A673 (cell line): ENCODE measurements at regions not wholly inside any gene's neighbourhood (a gene's known extent, or its start where the extent isn't known, plus 50 kb on each side); places are given as distances from the start of the nearest gene placed in this dataset.

Experiments used
- EZH2 ChIP-seq: fragments of 200-600 bp; sonication (generic); IDR thresholded peaks from 2 replicates; pipeline ENCODE4 v1.6.1; 2017; ENCODE audit warnings: borderline replicate concordance, low read depth, mild to moderate bottlenecking, mixed read lengths, antibody characterized with exemption, low read length; ENCODE audit not compliant: poor library complexity, severe bottlenecking
- TF ChIP-seq, protein P1 (sequence below): fragments of 300-800, 200-600 bp; sonication (generic); conservative IDR thresholded peaks from 2 replicates; pipeline ENCODE4 v1.5.1; 2017; ENCODE audit warnings: low read depth, mild to moderate bottlenecking, antibody characterized with exemption, low read length, moderate library complexity, mixed read lengths

DNA sequence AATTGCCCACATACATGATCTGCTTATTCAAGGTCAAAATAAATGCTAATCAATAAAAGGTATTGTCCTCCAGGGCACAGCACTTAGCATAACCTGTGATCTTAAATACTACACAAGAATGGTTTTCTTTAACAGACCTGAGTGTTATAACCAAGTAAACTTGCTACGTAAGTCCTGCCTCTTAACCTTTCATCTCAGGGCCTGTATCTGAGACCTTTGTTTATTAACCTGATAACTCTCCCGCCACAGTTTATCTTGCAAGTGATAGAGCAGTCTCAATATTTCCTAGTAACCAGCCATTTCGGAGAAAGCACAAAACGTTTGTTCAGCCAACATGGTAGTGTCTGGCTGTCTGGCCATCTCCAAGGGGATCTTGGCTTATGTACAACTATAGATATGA is 88.4 kb downstream of the DUSP6 start:
- TF ChIP-seq, protein P1, sequence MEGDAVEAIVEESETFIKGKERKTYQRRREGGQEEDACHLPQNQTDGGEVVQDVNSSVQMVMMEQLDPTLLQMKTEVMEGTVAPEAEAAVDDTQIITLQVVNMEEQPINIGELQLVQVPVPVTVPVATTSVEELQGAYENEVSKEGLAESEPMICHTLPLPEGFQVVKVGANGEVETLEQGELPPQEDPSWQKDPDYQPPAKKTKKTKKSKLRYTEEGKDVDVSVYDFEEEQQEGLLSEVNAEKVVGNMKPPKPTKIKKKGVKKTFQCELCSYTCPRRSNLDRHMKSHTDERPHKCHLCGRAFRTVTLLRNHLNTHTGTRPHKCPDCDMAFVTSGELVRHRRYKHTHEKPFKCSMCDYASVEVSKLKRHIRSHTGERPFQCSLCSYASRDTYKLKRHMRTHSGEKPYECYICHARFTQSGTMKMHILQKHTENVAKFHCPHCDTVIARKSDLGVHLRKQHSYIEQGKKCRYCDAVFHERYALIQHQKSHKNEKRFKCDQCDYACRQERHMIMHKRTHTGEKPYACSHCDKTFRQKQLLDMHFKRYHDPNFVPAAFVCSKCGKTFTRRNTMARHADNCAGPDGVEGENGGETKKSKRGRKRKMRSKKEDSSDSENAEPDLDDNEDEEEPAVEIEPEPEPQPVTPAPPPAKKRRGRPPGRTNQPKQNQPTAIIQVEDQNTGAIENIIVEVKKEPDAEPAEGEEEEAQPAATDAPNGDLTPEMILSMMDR, result no peak
- TF ChIP-seq EZH2, result no peak
